SK-MEL-5 (cell line): ENCODE measurements at regions not wholly inside any gene's neighbourhood (a gene's known extent, or its start where the extent isn't known, plus 50 kb on each side); places are given as distances from the start of the nearest gene placed in this dataset.

Experiments
- DNase-seq: peaks from one replicate; pipeline ENCODE4 v3.0.0-alpha.2; 2016; ENCODE audit warnings: low read depth, low spot score
- in situ Hi-C: cut with HindIII; loops from 2 replicates; pipeline ENCODE4 v1.10.0; 2016; ENCODE audit warnings: low sequenced_read_pairs, high pct_unique_total_duplicates, low pct_unique_long_range_greater_than_20kb

DNA sequence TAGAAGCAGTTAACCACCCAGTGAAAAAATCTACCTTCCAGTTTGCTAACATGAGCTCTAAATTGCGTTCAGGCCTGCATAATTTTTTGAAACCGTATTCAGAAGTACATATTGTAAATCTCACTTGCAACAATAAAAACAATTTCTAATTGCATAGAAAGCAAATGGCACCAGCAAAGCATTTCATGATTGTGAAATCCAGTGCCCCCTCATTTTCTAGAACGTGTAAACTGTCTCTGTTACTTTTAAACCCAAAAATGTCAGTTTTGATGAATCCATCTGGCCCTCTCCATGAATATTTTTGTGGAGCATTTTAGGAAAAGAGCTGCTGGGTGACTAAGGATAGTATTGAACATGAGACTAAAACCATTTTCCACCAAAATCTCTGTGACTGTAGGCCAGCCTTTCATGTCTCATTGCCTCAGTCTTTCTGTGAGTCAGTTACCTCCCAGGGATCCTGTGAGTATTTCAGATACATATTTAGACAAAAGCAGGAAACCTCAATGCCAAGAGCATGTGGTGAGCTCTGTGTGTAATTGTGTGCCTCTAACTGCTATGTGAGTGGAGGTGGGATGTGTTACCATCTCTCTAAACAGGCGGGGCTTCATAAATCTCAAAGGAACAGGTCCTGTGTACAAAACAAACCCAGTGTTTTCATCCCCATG is 477.8 kb upstream of the DCC start:
- no peak for DNase-seq
- in situ Hi-C loops = no loop called here

DNA sequence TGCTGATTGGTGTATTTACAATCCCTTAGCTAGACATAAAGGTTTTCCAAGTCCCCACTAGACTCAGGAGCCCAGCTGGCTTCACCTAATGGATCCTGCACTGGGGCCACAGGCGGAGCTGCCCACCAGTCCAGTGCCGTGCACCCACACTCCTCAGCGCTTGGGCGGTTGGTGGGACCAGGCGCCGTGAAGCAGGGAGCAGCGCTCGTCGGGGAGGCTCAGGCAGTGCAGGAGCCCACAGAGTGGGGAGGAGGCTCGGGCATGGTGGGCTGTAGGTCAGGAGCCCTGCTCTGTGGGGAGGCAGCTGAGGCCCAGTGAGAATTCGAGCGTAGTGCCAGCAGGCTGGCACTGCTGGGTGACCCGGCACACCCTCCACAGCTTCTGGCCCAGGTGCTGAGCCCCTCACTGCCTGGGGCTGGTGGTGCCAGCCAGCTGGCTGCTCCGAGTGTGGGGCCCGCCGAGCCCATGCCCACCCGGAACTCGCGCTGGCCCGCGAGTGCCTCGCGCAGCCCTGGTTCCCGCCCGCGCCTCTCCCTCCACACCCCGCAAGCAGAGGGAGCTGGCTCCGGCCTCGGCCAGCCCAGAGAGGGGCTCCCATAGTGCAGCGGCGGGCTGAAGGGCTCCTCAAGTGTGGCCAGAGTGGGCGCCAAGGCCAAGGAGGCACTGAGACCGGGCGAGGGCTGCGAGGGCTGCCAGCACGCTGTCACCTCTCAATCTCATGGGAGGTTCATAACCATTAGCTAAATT is 475.6 kb upstream of the DCC start:
- in situ Hi-C loops = no loop called here

DNA sequence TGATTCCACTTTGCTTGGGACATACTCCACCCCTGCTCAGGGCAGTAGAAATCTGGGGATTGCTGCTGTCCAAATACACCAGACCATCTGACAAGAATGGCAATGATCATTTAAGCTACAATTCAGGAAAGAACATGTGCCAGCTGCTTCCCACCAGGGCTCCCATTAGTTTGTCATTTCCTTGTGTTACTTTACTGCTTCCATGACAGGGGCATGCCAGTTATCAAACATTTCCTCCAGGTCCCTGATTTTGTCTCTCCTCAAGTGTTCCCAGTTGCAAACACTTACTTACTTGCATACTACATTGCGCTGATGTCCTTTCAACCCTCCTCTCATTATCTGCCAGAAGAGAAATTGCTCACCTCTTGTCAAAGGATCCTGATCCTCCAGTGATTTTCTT is 474.5 kb upstream of the DCC start:
- DNase-seq = no peak
- in situ Hi-C loops = no loop called here

More for the DNA sequence above, 475.6 kb upstream of the DCC start:
- DNase-seq = no peak

DNA sequence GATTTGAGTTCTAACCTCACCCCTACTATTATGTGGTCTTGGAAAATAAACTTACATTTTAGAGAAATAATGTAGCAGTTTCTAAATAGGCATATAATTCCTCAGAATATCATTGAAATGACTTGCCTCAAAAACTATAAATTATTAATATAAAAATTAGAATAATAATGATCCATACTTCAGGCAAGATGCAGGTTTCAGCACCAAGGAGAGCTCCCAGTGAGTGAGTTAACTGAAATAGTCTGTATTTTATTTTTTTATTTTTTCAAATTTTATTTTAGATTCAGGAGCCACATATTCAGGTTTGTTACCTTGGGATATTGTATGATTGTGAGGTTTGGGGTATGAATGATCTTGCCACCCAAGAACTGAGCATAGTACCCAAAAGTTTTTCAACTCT is 472.2 kb upstream of the DCC start:
- in situ Hi-C loops = no loop called here
- no peak for DNase-seq

DNA sequence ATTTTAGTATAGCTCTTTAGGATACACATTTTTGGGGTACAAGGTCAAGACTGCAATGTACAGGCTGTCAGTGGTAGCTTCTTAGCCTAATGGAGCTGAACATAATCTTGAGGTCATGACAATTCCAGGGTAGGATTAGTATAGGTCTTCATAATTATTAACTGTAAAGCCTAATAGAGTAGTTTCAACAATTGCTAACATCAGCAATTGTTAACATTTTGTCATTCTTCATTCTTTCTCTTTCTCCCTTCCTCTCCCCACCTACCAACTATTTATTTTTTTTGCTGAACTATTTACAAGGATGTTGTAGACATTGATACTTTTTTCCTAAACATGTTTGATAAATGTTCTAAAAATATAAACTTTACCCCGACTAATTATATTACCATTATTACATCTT is 461.3 kb upstream of the DCC start:
- in situ Hi-C loops = no loop called here

DNA sequence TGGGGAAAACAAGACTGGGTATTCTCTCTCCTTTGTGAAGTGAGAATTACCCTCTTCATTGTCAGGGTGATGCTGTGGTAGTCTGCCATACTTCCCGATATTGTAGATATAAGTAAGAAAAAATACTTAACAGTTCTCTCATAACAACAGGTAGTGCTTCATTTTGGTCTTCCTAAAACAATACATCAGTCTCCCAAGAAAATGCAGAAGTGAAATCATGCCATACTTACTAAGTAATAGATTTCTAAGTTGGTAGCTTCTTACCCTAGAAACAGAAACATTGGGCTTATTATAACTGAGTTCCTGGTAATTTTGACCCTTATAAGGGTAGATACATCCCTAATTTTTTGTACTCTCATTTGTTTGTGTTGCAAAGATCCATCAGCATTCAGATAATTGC is 460.7 kb upstream of the DCC start:
- no peak for DNase-seq
- in situ Hi-C loops = no loop called here

More for the DNA sequence above, 461.3 kb upstream of the DCC start:
- no peak for DNase-seq

DNA sequence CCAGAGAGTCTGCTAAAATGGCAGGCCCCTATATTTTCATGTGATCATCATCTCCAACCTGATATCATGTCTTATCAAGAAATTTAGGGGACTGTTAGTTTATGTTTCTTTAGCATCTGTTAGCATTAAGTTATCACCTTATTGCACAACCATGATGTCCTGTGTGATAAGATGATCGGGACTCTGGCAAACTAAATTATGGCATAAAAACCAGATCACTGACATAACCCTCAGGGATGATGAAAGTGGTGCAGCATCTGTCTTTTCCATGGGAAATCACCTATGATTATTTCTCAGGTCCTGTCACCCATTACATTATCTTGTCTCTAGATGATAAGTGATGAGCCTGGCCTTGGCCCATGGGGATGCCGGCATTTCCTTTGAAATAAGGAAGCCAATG is 458.6 kb upstream of the DCC start:
- in situ Hi-C loops = no loop called here
- no peak for DNase-seq

DNA sequence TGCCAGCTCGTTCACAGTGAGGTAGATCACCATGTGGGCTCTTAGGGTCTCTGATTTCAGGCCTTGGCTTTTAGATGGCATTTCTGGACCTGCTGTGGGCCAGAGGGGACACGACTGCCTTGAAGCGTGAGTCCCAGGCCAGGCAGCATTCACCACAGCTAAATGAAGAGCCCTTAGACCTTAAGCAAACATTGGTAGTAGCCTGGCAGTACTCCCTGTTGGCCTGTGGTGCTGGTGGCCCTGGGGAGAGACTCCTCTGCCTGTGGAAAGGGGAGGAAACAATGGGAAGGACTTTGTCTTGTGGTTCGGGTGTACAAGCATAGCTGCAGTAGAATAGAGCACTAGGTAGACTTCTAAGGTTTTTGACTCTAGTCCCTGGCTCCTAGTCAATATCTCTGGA is 456.0 kb upstream of the DCC start:
- in situ Hi-C loops = no loop called here
- no peak for DNase-seq

DNA sequence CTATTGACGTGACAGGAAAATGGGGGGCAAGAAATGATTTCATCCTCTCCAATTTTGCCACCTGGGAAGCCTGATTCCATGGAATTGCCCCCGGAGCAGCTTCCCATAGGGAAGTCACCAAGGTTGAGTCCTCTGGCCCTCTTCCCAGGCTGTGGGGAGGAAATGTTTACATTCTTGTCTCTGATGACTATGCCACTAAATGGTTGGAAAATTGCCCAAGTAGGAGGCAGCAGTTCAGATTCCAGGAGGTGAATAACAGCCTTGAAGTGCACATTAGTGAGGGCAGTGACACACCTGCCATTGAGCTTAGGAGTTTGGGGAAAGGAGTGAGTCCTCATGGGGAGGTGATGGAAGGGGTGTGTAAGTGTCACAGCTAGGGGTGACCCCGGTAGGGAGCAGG is 449.2 kb upstream of the DCC start:
- in situ Hi-C loops = no loop called here
- DNase-seq = no peak

DNA sequence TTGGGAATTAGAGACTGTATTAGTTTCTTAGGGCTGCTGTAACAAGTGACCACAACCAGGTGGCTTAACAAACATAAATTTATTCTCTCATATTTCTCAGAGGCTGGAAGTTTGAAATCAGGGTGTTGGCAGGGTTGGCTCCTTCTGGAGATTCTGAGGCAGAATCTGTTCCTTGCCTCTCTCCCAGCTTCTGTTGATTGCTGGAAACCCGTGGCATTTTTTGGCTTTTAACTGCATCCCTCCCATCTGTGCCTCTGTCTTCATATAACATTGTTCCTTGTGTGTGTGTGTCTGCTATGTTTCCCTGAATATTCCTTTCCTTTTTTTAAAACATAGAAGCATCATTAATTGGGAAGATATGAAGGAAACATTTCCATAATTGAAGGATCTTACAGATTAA is 448.1 kb upstream of the DCC start:
- in situ Hi-C loops = no loop called here
- DNase-seq = no peak

DNA sequence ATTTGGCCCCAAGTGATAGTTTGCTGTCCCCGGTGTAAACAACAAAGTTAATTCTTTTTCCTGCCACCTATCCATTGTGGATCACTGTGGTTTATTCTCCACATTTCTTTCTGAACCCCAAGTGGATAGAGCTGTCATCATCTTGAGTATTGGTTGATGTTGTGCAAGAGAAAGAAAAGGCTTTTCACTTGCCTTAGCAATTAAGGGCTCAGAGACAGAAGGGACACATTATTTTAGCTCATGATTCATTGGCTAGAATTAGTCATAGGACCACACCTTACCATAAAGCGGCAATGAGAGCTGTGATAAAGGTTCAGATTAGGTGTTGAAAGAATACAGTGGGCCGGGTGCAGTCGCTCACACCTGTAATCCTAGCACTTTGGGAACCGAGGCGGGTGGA is 442.1 kb upstream of the DCC start:
- in situ Hi-C loops = no loop called here
- DNase-seq = no peak

DNA sequence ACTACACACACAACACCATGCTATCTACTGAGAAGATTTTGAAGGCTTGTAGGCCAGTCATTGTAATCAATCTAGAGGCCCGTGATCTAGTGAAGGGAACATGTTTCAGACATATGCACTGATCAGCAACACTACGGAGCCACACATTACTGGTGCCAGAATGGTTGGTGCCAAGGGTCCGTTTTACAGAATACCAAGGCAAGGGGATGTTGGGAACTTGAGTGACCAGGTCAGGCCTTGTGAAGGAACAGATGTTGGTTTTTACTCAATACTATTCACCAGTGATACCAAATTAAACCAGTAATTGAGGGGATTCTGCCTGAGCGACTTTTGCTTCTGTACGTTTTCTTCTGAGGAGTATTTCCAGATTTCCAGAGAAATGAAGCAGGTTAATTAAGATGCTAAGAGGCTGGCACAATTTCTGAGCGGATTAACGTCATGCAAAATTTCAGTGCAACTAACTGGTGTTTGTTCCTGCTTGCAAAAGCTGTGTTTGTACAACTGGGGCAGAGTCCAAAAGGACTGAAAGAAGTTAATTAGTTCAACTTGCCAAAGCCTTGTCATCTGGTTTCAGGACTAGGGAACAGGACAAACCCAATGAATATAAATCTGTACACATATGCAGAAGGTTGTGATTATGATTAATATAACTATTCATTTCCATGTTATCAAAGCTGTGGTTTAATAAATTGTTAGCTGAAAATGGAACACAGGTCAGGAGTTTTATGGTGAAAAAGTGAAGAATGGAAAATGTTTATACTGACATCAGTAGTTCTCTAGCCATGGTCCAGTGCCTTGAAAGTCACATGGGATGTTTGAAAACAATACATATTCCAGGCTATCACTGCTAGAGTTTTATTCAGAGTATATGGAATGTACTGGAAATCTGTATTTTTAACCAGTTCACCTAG is 432.1 kb upstream of the DCC start:
- in situ Hi-C loops = no loop called here
- DNase-seq = no peak

DNA sequence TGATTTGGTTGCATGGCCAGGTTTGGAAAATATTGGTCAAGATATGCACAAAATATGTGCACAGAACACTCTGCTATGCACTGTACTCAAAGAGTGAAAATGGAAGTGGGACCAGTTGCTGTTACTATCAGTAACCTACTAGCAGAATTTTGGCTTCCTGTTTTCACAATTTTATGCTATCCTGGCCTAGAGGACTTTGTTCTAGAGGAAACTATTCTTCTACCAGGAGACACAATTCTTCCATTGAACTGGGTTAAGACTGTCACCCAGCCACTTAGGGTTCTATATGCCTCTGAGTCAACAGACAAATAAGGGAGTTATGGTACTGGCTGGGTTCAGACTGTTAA is 431.4 kb upstream of the DCC start:
- in situ Hi-C loops = no loop called here
- no peak for DNase-seq

DNA sequence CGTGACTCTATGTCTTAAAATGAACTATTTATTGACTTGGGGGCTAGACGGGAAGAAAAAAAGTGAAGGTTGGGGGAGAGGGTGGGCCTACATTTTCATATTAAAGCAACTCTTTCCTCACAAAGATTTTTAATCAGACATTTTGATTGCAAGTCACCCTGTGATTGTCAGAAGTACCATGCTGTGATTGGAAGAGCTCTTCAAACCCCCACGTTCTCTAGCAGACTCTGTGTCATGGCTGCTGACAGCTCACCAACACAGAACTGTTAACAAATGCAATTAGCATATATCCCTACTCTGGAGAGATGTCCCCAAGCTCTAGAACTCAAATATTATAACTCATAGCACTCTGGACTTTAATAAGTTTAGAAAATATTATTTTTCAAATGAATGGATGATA is 428.4 kb upstream of the DCC start:
- in situ Hi-C loops = no loop called here
- DNase-seq = no peak

DNA sequence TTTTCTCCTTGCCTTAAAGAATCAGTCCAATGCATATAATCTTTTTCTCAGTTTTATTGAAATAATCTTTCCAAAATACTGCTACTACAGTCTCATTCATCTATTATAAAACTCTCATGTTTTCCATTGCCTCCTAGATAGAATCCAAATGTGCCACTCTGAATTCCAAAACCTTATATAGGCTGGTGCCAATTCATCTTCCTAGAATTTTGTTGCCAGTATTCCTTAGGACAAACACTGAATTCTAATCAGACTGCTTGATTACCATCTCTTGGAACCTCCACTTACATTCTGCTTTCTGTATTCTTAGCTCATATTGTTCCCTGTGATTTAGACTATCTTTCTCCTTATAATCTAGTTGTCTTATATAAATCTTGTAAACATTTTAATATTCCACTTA is 427.6 kb upstream of the DCC start:
- in situ Hi-C loops = no loop called here
- DNase-seq = no peak

DNA sequence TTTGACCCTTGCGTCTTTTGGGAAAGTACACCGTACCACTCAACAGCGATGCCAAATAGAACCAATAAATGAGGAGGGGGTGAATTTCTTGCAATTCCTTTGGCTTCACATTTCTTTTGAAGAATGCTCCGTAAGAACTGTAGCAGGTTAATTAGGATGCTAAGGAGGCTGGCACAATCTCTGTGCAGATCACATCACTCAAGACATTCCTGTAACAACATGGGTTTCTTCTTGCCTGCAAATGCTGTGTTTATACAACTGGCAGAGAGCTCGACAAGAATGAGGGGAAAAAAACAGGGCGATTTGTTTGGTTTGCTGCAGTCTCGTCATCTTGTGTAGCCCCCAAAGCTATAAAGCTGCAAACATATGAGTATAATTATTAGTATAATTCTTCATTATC is 424.8 kb upstream of the DCC start:
- in situ Hi-C loops = no loop called here

DNA sequence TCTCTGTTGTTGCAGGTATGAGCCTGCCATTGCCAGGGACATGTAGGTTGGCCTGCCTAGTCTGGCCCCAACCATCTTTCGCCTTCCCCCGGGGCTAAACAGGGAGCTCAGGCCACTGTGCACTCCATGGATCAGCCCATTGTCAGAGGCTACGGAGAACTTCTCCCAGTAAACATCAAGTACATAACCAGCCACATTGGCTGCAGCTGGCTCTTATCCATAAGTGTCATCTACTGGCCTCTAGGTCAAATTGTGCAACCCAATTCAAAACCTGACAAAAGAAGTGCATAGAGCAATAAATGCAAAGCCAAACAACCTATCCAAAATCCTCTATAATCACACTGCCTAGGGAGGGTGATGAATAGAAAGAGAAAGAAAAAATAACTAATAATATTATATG is 418.1 kb upstream of the DCC start:
- no peak for DNase-seq
- in situ Hi-C loops = no loop called here

More for the DNA sequence above, 424.8 kb upstream of the DCC start:
- DNase-seq = no peak

DNA sequence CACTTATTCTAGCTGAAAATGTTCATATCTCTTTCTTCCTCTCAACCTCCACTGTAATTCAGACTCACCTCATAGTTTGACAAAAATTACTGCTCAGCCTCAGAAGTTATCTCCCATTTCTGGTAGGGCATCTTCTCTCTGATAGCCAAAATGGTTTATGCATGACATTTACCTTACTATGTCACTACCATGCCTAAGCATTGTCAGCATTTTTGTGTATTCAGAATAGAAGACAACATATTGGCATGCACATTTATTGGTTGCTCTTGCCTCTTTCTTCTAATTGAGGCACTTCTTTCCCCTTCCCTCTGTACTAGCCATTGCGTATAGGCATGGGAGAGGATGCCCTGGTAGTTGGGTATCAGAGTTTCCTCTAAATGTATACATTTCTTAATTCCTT is 406.1 kb upstream of the DCC start:
- in situ Hi-C loops = no loop called here

DNA sequence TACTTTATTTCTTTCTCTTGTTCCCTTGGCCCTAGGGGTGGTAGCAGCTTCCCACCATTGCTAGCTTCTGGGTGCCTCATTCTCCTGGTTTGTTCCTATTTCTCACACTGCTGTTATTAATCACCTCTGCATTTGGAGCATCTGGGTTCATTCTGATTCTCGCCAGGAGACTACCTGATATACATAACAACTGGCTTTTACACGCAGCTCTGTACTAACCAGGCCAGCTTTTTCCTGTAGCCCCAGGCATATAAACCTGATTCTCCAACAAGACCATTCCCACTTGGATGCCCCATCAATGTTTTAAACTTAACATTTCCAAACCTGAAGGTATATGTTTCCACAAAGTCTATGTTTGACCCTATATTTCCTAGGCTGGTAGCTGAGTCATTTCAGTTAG is 403.9 kb upstream of the DCC start:
- in situ Hi-C loops = no loop called here
- DNase-seq = no peak

More for the DNA sequence above, 406.1 kb upstream of the DCC start:
- DNase-seq = no peak
